SH-SY5Y (cell line): ENCODE measurements at regions not wholly inside any gene's neighbourhood (a gene's known extent, or its start where the extent isn't known, plus 50 kb on each side); places are given as distances from the start of the nearest gene placed in this dataset.

Experiments used
- GATA2 ChIP-seq: IDR thresholded peaks from 2 replicates; pipeline ENCODE4 v1.6.1; 2011; ENCODE audit warnings: mild to moderate bottlenecking, low read depth, low read length
- GATA3 ChIP-seq: IDR thresholded peaks from 2 replicates; pipeline ENCODE4 v1.6.1; 2011; ENCODE audit warnings: low read depth, mild to moderate bottlenecking, low read length, moderate library complexity

GRCh38 chr4:152165146-152165545 is 370.7 kb downstream of the FBXW7 start:
- TF ChIP-seq GATA2: no peak
- no peak for TF ChIP-seq GATA3

- TF ChIP-seq GATA2 (no peak), GATA3 (no peak)
Measured at GRCh38 chr4:152164561-152164960, 371.3 kb downstream of the FBXW7 start.

GRCh38 chr4:152162331-152162697 is 373.6 kb downstream of the FBXW7 start:
- TF ChIP-seq GATA2 (no peak), GATA3 (no peak)

GRCh38 chr4:152161676-152162330 is 374.1 kb downstream of the FBXW7 start:
- TF ChIP-seq GATA2 (no peak), GATA3 (no peak)

GRCh38 chr4:152160225-152160800 is 375.6 kb downstream of the FBXW7 start:
- TF ChIP-seq GATA3 (no peak), GATA2 (no peak)

- no peak for TF ChIP-seq GATA3
- no peak for TF ChIP-seq GATA2
Measured at GRCh38 chr4:152159773-152160172, 376.1 kb downstream of the FBXW7 start.

- TF ChIP-seq GATA2 (no peak), GATA3 (no peak)
Measured at GRCh38 chr4:152158225-152158624, 377.7 kb downstream of the FBXW7 start.

GRCh38 chr4:152157629-152158028 is 378.3 kb downstream of the FBXW7 start:
- TF ChIP-seq GATA3 (no peak), GATA2 (no peak)

GRCh38 chr4:152156442-152156841 is 379.4 kb downstream of the FBXW7 start:
- no peak for TF ChIP-seq GATA3
- no peak for TF ChIP-seq GATA2

- TF ChIP-seq GATA2 (no peak), GATA3 (no peak)
Measured at GRCh38 chr4:152155070-152155469, 380.8 kb downstream of the FBXW7 start.

GRCh38 chr4:152154433-152154832 is 381.5 kb downstream of the FBXW7 start:
- TF ChIP-seq GATA3: no peak
- TF ChIP-seq GATA2: no peak

- no peak for TF ChIP-seq GATA3
- TF ChIP-seq GATA2: no peak
Measured at GRCh38 chr4:152153476-152154270, 382.2 kb downstream of the FBXW7 start.

GRCh38 chr4:152150214-152150613 is 385.7 kb downstream of the FBXW7 start:
- TF ChIP-seq GATA3: no peak
- TF ChIP-seq GATA2: no peak

GRCh38 chr4:152149745-152150144 is 386.1 kb downstream of the FBXW7 start:
- no peak for TF ChIP-seq GATA2
- no peak for TF ChIP-seq GATA3

- TF ChIP-seq GATA3: no peak
- no peak for TF ChIP-seq GATA2
Measured at GRCh38 chr4:152148057-152148456, 387.2 kb upstream of the GATB start.

- no peak for TF ChIP-seq GATA2
- TF ChIP-seq GATA3: no peak
Measured at GRCh38 chr4:152146244-152146643, 385.4 kb upstream of the GATB start.
